Neural cell (in vitro differentiated cells): ENCODE measurements at regions not wholly inside any gene's neighbourhood (a gene's known extent, or its start where the extent isn't known, plus 50 kb on each side); places are given as distances from the start of the nearest gene placed in this dataset.

Experiments used
- H2AFZ ChIP-seq: fragments of 200-600, 300-800 bp; sonication (generic), shearing (Covaris generic); 2 replicates; pipeline ENCODE4 v1.6.0; 2014; ENCODE audit warnings: low read depth, mild to moderate bottlenecking, antibody characterized with exemption, low read length, moderate library complexity
- H3F3A ChIP-seq: fragments of 200-600 bp; shearing (Covaris generic); 2 replicates; pipeline ENCODE4 v1.6.1; 2016; ENCODE audit warnings: mild to moderate bottlenecking, moderate library complexity, mixed read lengths, antibody characterized with exemption, low read length; ENCODE audit not compliant: insufficient read depth, poor library complexity, severe bottlenecking
- H3K27ac ChIP-seq: fragments of 200-600, 300-800 bp; sonication (generic), shearing (Covaris generic); 2 replicates; pipeline ENCODE4 v1.5.1; 2014; ENCODE audit warnings: mild to moderate bottlenecking, low read length, moderate library complexity
- H3K27me3 ChIP-seq: fragments of 300-800, 200-600 bp; sonication (generic), shearing (Covaris generic); 2 replicates; pipeline ENCODE4 v1.6.0; 2014; ENCODE audit warnings: mild to moderate bottlenecking, low read depth, low read length, moderate library complexity; ENCODE audit not compliant: insufficient read depth
- H3K36me3 ChIP-seq: fragments of 300-800, 200-600 bp; sonication (generic), shearing (Covaris generic); 2 replicates; pipeline ENCODE4 v1.5.1; 2014; ENCODE audit warnings: mild to moderate bottlenecking, antibody characterized with exemption, low read length, moderate library complexity; ENCODE audit not compliant: insufficient read depth
- H3K4me2 ChIP-seq: fragments of 300-800, 200-600 bp; sonication (generic), shearing (Covaris generic); 2 replicates; pipeline ENCODE4 v1.6.0; 2014; ENCODE audit warnings: mild to moderate bottlenecking, low read length
- H3K4me3 ChIP-seq: fragments of 300-800, 200-600 bp; sonication (generic), shearing (Covaris generic); 2 replicates; pipeline ENCODE4 v1.5.1; 2014; ENCODE audit warnings: mild to moderate bottlenecking, low read length, moderate library complexity
- H3K79me2 ChIP-seq: fragments of 200-600 bp; shearing (Covaris generic); replicated peaks from 2 replicates; pipeline ENCODE4 v1.6.0; 2014; ENCODE audit warnings: mild to moderate bottlenecking, low read length, moderate library complexity; ENCODE audit not compliant: insufficient read depth
- H3K9ac ChIP-seq: fragments of 300-800, 200-600 bp; sonication (generic), shearing (Covaris generic); 2 replicates; pipeline ENCODE4 v1.6.1; 2016; ENCODE audit warnings: mild to moderate bottlenecking, low read length, mixed read lengths
- H3K9me2 ChIP-seq: fragments of 200-600 bp; shearing (Covaris generic); 2 replicates; pipeline ENCODE4 v1.6.1; 2016; ENCODE audit warnings: mild to moderate bottlenecking, low read length, mixed read lengths; ENCODE audit not compliant: insufficient read depth
- H3K9me3 ChIP-seq: fragments of 200-600, 300-800 bp; sonication (generic), shearing (Covaris generic); 2 replicates; pipeline ENCODE4 v1.6.1; 2016; ENCODE audit warnings: mild to moderate bottlenecking, mixed run types, low read length, moderate library complexity, mixed read lengths
- H4K20me1 ChIP-seq: fragments of 200-600 bp; shearing (Covaris generic); 2 replicates; pipeline ENCODE4 v1.6.1; 2016; ENCODE audit warnings: mild to moderate bottlenecking, mixed run types; ENCODE audit not compliant: insufficient read depth
- EP300 ChIP-seq: fragments of 450-650 bp; conservative IDR thresholded peaks from 2 replicates; pipeline ENCODE4 v1.6.1; 2014; ENCODE audit warnings: antibody characterized with exemption, mild to moderate bottlenecking, moderate library complexity; ENCODE audit not compliant: poor library complexity, severe bottlenecking
- EZH2 ChIP-seq: fragments of 200-600, 300-800 bp; shearing (Covaris generic), sonication (generic); IDR thresholded peaks from 2 replicates; pipeline ENCODE4 v1.6.1; 2014; ENCODE audit warnings: antibody characterized with exemption, low read length, borderline replicate concordance, mild to moderate bottlenecking; ENCODE audit not compliant: insufficient read depth, poor library complexity, severe bottlenecking
- MXI1 ChIP-seq: fragments of 450-650 bp; conservative IDR thresholded peaks from 2 replicates; pipeline ENCODE4 v1.6.1; 2014; ENCODE audit warnings: antibody characterized with exemption, mild to moderate bottlenecking; ENCODE audit not compliant: poor library complexity, severe bottlenecking
- POLR2AphosphoS5 ChIP-seq: IDR thresholded peaks from 2 replicates; pipeline ENCODE4 v1.6.1; 2012
- RAD21 ChIP-seq: fragments of 450-650 bp; conservative IDR thresholded peaks from 2 replicates; pipeline ENCODE4 v1.6.1; 2014; ENCODE audit warnings: antibody characterized with exemption, mild to moderate bottlenecking, moderate library complexity
- REST ChIP-seq: IDR thresholded peaks from 2 replicates; pipeline ENCODE4 v1.6.1; 2012; ENCODE audit warnings: borderline replicate concordance
- SMC3 ChIP-seq: fragments of 450-650 bp; conservative IDR thresholded peaks from 2 replicates; pipeline ENCODE4 v1.6.1; 2014; ENCODE audit warnings: antibody characterized with exemption, mild to moderate bottlenecking, moderate library complexity; ENCODE audit not compliant: poor library complexity
- TAF1 ChIP-seq: IDR thresholded peaks from 2 replicates; pipeline ENCODE4 v1.6.1; 2012; ENCODE audit warnings: low read depth
- TF ChIP-seq, protein P1 (sequence below): fragments of 450-650 bp; IDR thresholded peaks from 2 replicates; pipeline ENCODE4 v1.5.1; 2014; ENCODE audit warnings: antibody characterized with exemption, mild to moderate bottlenecking, moderate library complexity; ENCODE audit not compliant: poor library complexity, severe bottlenecking

DNA sequence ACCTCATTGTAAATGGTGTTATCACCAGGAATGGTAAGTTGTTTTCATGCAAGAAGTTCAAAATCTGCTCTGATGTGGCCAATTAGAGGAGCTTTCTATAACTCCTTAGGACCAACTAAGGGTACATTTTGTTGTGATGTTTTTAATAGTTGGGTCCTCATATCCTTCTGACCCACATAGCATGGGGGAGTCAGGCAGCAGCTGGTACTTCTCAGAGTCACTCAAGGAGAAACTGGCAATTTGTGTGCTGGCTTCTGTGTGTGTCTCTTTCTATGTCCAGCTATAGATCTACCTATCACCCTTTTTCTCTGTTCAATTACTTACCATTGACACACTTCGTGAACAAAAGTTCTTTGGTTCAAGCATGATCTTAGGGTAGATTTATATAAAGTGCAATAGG is 194.3 kb upstream of the TENM3 start:
- Histone ChIP-seq H3K27ac (no peak overlapping the region), H3K79me2 (no peaks in the 10 kb centered on the region), H3F3A (no peaks in the 10 kb centered on the region), H3K4me3 (no peak overlapping the region), H2AFZ (no peak overlapping the region), H3K9ac (no peak overlapping the region), H3K36me3 (no peaks in the 10 kb centered on the region), H3K9me3 (no peaks in the 10 kb centered on the region), H3K4me2 (no peak overlapping the region), H4K20me1 (no peaks in the 10 kb centered on the region), H3K9me2 (no peaks in the 10 kb centered on the region), H3K27me3 (no peaks in the 10 kb centered on the region)
- no peak for TF ChIP-seq POLR2AphosphoS5
- TF ChIP-seq, protein P1, sequence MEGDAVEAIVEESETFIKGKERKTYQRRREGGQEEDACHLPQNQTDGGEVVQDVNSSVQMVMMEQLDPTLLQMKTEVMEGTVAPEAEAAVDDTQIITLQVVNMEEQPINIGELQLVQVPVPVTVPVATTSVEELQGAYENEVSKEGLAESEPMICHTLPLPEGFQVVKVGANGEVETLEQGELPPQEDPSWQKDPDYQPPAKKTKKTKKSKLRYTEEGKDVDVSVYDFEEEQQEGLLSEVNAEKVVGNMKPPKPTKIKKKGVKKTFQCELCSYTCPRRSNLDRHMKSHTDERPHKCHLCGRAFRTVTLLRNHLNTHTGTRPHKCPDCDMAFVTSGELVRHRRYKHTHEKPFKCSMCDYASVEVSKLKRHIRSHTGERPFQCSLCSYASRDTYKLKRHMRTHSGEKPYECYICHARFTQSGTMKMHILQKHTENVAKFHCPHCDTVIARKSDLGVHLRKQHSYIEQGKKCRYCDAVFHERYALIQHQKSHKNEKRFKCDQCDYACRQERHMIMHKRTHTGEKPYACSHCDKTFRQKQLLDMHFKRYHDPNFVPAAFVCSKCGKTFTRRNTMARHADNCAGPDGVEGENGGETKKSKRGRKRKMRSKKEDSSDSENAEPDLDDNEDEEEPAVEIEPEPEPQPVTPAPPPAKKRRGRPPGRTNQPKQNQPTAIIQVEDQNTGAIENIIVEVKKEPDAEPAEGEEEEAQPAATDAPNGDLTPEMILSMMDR, result no peak

- H3K79me2 ChIP-seq, result no peaks in the 10 kb centered on the region
- TF ChIP-seq, protein P1, result no peak
- TF ChIP-seq TAF1, result no peak
- TF ChIP-seq POLR2AphosphoS5, result no peak
- no peak for TF ChIP-seq EP300
- no peak for TF ChIP-seq REST
- no peak for TF ChIP-seq EZH2
- TF ChIP-seq SMC3, result no peak
- no peak for TF ChIP-seq RAD21
- TF ChIP-seq MXI1, result no peak
- no peaks in the 10 kb centered on the region for H3K36me3 ChIP-seq
- H3K27me3 ChIP-seq, result no peaks in the 10 kb centered on the region
- H4K20me1 ChIP-seq, result no peaks in the 10 kb centered on the region
- H2AFZ ChIP-seq, result no peak overlapping the region
- H3K9ac ChIP-seq, result no peak overlapping the region
- no peak overlapping the region for H3K27ac ChIP-seq
- H3K4me2 ChIP-seq, result no peak overlapping the region
- H3K9me3 ChIP-seq, result no peaks in the 10 kb centered on the region
- no peak overlapping the region for H3K4me3 ChIP-seq
- H3F3A ChIP-seq, result no peaks in the 10 kb centered on the region
- H3K9me2 ChIP-seq, result no peaks in the 10 kb centered on the region
These were observed 186.3 kb upstream of the TENM3 start for GRCh38 chr4:182056866-182057265.
